ENCODE measurements at regions not wholly inside any gene's neighbourhood (a gene's known extent, or its start where the extent isn't known, plus 50 kb on each side); places are given as distances from the start of the nearest gene placed in this dataset.

- no peaks in the 10 kb centered on the region for H3K36me3 ChIP-seq
- H3K27me3 ChIP-seq (ENCODE audit: low read depth) = peaks cover 57% of the 10 kb centered on the region
- TF ChIP-seq CTCF (IDR thresholded peaks at IDR 0.05; ENCODE audit: borderline replicate concordance) = no peak
- intact Hi-C loops (cut with micrococcal nuclease) = no loop called here
- H3K4me3 ChIP-seq = no peak overlapping the region
- H3K27ac ChIP-seq (replicated peaks) = no peak overlapping the region
- H3K4me1 ChIP-seq = no peaks in the 10 kb centered on the region
- DNase-seq = no peak
- H3K9me3 ChIP-seq (replicated peaks) = no peaks in the 10 kb centered on the region
Measured at GRCh38 chr4:41838590-41838989, 90.1 kb upstream of the PHOX2B start.

GRCh38 chr4:41835321-41835995 lies 86.9 kb upstream of the PHOX2B start:
- no peak overlapping the region for H3K27ac ChIP-seq (replicated peaks)
- no peaks in the 10 kb centered on the region for H3K4me1 ChIP-seq
- H3K9me3 ChIP-seq (replicated peaks) = peaks cover 5% of the 10 kb centered on the region
- no peak for DNase-seq
- intact Hi-C loops (cut with micrococcal nuclease) = no loop called here
- no peaks in the 10 kb centered on the region for H3K36me3 ChIP-seq
- H3K27me3 ChIP-seq (ENCODE audit: low read depth) = peaks cover 38% of the 10 kb centered on the region
- no peak for TF ChIP-seq CTCF (IDR thresholded peaks at IDR 0.05; ENCODE audit: borderline replicate concordance)
- H3K4me3 ChIP-seq = no peak overlapping the region

GRCh38 chr4:41832961-41833360 lies 84.4 kb upstream of the PHOX2B start:
- TF ChIP-seq CTCF (IDR thresholded peaks at IDR 0.05; ENCODE audit: borderline replicate concordance) = no peak
- H3K9me3 ChIP-seq (replicated peaks) = peaks cover 5% of the 10 kb centered on the region
- intact Hi-C loops (cut with micrococcal nuclease) = no loop called here
- no peak for DNase-seq
- no peaks in the 10 kb centered on the region for H3K36me3 ChIP-seq
- peaks cover 38% of the 10 kb centered on the region for H3K27me3 ChIP-seq (ENCODE audit: low read depth)
- no peak overlapping the region for H3K4me3 ChIP-seq
- H3K27ac ChIP-seq (replicated peaks) = no peak overlapping the region
- no peaks in the 10 kb centered on the region for H3K4me1 ChIP-seq

GRCh38 chr4:41822325-41822724 lies 73.8 kb upstream of the PHOX2B start:
- Histone ChIP-seq H3K36me3 (no peaks in the 10 kb centered on the region), H3K27me3 (ENCODE audit: low read depth) (peaks cover 90% of the 10 kb centered on the region)
- TF ChIP-seq CTCF (IDR thresholded peaks at IDR 0.05; ENCODE audit: borderline replicate concordance) = no peak

GRCh38 chr4:41820473-41820872 lies 71.9 kb upstream of the PHOX2B start:
- intact Hi-C loops (cut with micrococcal nuclease) = no loop called here
- Histone ChIP-seq H3K4me1 (no peaks in the 10 kb centered on the region), H3K4me3 (no peak overlapping the region), H3K27ac (replicated peaks) (no peak overlapping the region), H3K27me3 (ENCODE audit: low read depth) (peaks cover 82% of the 10 kb centered on the region), H3K36me3 (no peaks in the 10 kb centered on the region), H3K9me3 (replicated peaks) (no peaks in the 10 kb centered on the region)
- no peak for DNase-seq
- no peak for TF ChIP-seq CTCF (IDR thresholded peaks at IDR 0.05; ENCODE audit: borderline replicate concordance)

More at GRCh38 chr4:41822325-41822724, 73.8 kb upstream of the PHOX2B start:
- Histone ChIP-seq H3K4me1 (no peaks in the 10 kb centered on the region), H3K9me3 (replicated peaks) (no peaks in the 10 kb centered on the region), H3K4me3 (no peak overlapping the region), H3K27ac (replicated peaks) (no peak overlapping the region)
- intact Hi-C loops (cut with micrococcal nuclease) = no loop called here
- DNase-seq = no peak

Measured in left ventricle myocardium inferior (tissue), 1 donor.